SU-DHL-6 (cell line): ENCODE measurements at regions not wholly inside any gene's neighbourhood (a gene's known extent, or its start where the extent isn't known, plus 50 kb on each side); places are given as distances from the start of the nearest gene placed in this dataset.

Source experiments
- H2AFZ ChIP-seq: fragments of 200-600 bp; sonication (generic); 2 replicates; pipeline ENCODE4 v1.6.1; 2014; ENCODE audit warnings: low read depth, mild to moderate bottlenecking, moderate library complexity, mixed read lengths, antibody characterized with exemption, low read length; ENCODE audit not compliant: severe bottlenecking
- H3F3A ChIP-seq: fragments of 200-600 bp; shearing (Covaris generic); 2 replicates; pipeline ENCODE4 v1.6.0; 2016; ENCODE audit warnings: antibody characterized with exemption, mild to moderate bottlenecking; ENCODE audit not compliant: insufficient read depth
- H3K27ac ChIP-seq: fragments of 200-600 bp; sonication (generic); 2 replicates; pipeline ENCODE4 v1.5.1; 2016; ENCODE audit warnings: low read depth, mild to moderate bottlenecking, low read length, moderate library complexity, mixed read lengths
- H3K27me3 ChIP-seq: fragments of 200-600 bp; sonication (generic), shearing (Covaris generic); 2 replicates; pipeline ENCODE4 v1.6.0; 2014; ENCODE audit warnings: mild to moderate bottlenecking, low read length
- H3K36me3 ChIP-seq: fragments of 200-600 bp; sonication (generic); 2 replicates; pipeline ENCODE4 v1.6.1; 2014; ENCODE audit warnings: mild to moderate bottlenecking, low read length, mixed read lengths
- H3K4me2 ChIP-seq: fragments of 300-600, 200-600 bp; shearing (Covaris generic), sonication (generic); 2 replicates; pipeline ENCODE4 v1.6.0; 2014; ENCODE audit warnings: low read length, low read depth, mild to moderate bottlenecking; ENCODE audit not compliant: poor library complexity, severe bottlenecking
- H3K4me3 ChIP-seq: fragments of 200-600 bp; sonication (generic); 2 replicates; pipeline ENCODE4 v1.5.1; 2014; ENCODE audit warnings: antibody characterized with exemption, low read length, mild to moderate bottlenecking, mixed read lengths; ENCODE audit not compliant: insufficient read depth, poor library complexity, severe bottlenecking
- H3K79me2 ChIP-seq: fragments of 200-600 bp; sonication (generic); 2 replicates; pipeline ENCODE4 v1.6.1; 2014; ENCODE audit warnings: mild to moderate bottlenecking, low read length, moderate library complexity; ENCODE audit not compliant: insufficient read depth
- H3K9ac ChIP-seq: fragments of 200-600 bp; sonication (generic); 2 replicates; pipeline ENCODE4 v1.7.0; 2014; ENCODE audit warnings: mild to moderate bottlenecking, low read length
- H3K9me2 ChIP-seq: fragments of 200-600 bp; sonication (generic); replicated peaks from 2 replicates; pipeline ENCODE4 v1.6.1; 2014; ENCODE audit warnings: low read length; ENCODE audit not compliant: insufficient read depth
- H3K9me3 ChIP-seq: fragments of 200-600 bp; sonication (generic); 2 replicates; pipeline ENCODE4 v1.6.1; 2014; ENCODE audit warnings: low read length, mixed read lengths; ENCODE audit not compliant: insufficient read depth
- H4K20me1 ChIP-seq: fragments of 200-600 bp; sonication (generic); 2 replicates; pipeline ENCODE4 v1.6.1; 2014; ENCODE audit warnings: low read depth, mild to moderate bottlenecking, antibody characterized with exemption, low read length, moderate library complexity, mixed read lengths
- CTCF ChIP-seq: fragments of 200-600 bp; sonication (generic); IDR thresholded peaks from one replicate; pipeline ENCODE4 v1.5.1; 2017; ENCODE audit warnings: antibody characterized with exemption, mild to moderate bottlenecking, low read length, moderate library complexity; ENCODE audit not compliant: insufficient read depth, poor library complexity, severe bottlenecking
- EZH2phosphoT487 ChIP-seq: fragments of 200-600 bp; sonication (generic), shearing (Covaris generic); conservative IDR thresholded peaks from 2 replicates; pipeline ENCODE4 v1.6.1; 2018; ENCODE audit warnings: mild to moderate bottlenecking, antibody characterized with exemption, low read length, moderate library complexity, mixed read lengths

- Histone ChIP-seq H3K27ac (no peak overlapping the region), H3K27me3 (no peaks in the 10 kb centered on the region), H4K20me1 (no peaks in the 10 kb centered on the region), H2AFZ (no peak overlapping the region), H3K4me2 (no peak overlapping the region), H3K9ac (no peak overlapping the region), H3K9me3 (no peaks in the 10 kb centered on the region), H3F3A (no peaks in the 10 kb centered on the region), H3K4me3 (no peak overlapping the region), H3K79me2 (no peaks in the 10 kb centered on the region), H3K9me2 (no peaks in the 10 kb centered on the region), H3K36me3 (no peaks in the 10 kb centered on the region)
- TF ChIP-seq CTCF: no peak
- TF ChIP-seq EZH2phosphoT487: no peak
These were observed 924.6 kb downstream of the OLFM4 start for GRCh38 chr13:53953183-53953582.
